SHP77 treated with DMSO at 0.1 percent for 48 hours (cell line): ENCODE measurements at regions not wholly inside any gene's neighbourhood (a gene's known extent, or its start where the extent isn't known, plus 50 kb on each side); places are given as distances from the start of the nearest gene placed in this dataset.

Source experiments
- DNase-seq: peaks from one replicate; lab custom pipeline; 2025; lab: John Stamatoyannopoulos, UW

DNA sequence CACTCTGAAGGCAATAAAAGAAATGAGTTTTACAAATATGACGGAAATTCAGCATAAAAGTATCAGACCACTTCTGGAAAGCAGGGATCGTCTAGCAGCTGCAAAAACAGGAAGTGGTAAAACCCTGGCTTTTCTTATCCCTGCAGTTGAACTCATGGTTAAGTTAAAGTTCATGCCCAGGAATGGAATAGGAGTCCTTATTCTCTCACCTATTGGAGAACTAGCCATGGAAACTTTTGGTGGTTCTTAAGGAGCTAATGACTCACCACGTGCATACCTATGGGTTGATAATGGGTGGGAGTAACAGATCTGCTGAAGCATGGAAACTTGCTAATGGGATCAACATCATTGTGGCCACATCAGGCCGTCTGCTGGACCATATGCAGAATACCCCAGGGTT, 93.5 kb upstream of the RGMB start:
- no peak for DNase-seq

DNA sequence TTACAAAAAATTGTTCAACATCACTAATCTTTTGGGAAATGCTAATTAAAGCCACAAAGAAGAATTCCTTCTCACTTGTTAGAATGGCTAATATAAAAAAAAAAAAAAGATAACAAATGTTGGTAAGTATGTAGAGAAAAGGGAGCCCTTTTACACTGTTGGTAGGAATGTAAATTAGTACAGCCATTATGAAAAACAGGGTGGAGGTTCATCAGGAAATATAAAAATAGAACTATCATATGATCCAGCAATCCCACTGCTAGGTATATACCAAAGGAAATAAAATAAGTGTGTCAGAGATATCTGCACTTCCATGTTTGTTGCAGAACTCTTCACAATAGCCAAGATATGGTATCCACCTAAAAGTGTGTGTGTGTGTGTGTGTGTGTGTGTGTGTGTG, 83.5 kb upstream of the RGMB start:
- DNase-seq = no peak

- no peak for DNase-seq
Observed at GRCh38 chr5:98694902-98695301, 78.6 kb upstream of the RGMB start.

- DNase-seq = no peak
Observed at GRCh38 chr5:98698359-98698758, 75.1 kb upstream of the RGMB start.

GRCh38 chr5:98700730-98701129, 72.7 kb upstream of the RGMB start:
- DNase-seq = no peak

DNA sequence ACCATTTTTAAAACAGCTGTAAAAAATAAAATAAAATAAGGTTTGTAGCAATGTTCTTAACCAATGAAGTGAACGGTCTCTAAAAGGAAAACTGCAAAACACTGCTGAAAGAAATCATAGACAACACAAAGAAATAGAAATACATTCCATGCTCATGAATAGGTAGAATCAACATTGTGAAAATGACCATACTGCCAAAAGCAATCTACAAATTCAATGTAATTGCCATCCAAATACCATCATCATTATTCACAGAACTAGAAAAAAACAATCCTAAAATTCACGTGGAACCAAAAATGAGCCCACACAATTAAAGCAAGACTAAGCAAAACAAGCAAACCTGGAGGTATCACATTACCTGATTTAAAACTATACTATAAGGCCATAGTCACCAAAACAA, 67.6 kb upstream of the RGMB start:
- no peak for DNase-seq

DNA sequence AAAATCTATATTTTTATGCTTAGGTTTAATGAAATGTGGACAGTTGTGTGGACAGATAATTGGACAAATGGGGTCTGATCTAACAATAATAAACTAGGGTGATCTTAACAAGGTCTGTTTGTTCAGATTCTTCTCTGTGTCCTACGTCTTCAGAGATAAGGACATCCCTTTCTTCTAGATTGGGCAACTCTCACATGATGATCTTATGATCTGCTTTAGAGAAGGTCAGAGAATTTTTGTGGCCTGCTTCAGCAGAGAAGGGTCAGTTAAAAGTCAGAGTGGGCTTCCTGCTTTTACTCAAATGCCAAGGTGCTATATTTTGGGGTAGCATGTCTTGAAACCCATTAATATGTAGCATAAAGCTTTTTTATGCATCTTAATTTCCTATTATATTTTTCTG, 63.8 kb upstream of the RGMB start:
- DNase-seq = no peak

GRCh38 chr5:98713027-98713426, 60.4 kb upstream of the RGMB start:
- DNase-seq = no peak

- no peak for DNase-seq
Observed at GRCh38 chr5:98713856-98714255, 59.6 kb upstream of the RGMB start.

DNA sequence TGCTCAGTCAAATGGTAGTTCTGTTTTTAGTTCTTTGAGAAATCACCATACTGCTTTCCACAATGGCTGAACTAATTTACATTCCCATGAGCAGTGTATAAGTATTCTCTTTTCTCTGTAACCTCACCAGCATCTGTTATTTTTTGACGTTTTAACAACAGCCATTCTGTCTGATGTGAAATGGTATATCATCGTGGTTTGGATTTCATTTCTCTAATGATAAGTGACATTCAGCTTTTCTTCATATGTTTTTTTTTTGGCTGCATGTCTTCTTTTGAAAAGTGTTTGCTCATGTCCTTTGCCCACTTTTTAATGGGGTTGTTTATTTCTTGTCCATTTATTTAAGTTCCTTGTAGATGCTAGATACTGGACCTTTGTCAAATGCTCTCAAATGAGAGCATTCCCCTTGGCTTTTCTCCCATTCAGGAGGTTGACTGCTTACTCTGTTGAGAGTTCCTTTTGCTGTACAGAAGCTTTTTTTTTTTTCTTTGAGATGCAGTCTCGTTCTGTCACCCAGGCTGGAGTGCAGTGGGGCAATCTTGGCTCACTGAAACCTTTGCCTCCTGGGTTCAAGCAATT, 58.7 kb upstream of the RGMB start:
- no peak for DNase-seq

DNA sequence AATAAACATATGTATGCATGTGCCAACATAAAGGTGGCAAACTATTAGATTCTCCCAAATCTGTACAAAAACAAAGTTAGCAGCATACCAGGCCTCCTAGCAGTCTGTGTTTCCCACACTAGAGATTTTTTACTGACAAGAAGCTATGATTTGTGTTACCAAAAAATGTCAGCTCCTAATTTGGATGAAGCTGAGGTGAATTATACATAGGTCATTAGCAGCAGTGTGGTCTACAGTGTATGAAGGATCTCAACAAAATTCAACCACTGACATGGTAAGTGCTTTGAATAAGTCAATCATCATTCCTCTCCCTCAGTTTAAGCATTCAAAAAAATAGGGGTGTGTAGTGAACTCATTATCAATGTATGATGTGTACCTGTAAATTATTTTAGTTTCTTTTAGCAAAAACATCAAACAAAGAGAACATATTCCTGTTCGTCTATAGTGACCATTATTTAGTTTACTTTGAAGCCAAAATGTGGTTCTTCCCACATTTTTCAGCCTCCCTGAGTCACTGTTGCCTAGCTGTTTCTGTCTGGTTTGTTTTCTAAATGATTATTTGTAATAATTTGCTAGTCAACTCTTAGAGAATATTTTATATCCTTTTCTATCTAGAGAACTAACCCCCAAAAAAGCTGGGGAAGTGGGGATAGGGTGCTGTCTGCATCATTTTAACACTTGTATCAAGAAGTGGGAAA, 52.1 kb upstream of the RGMB start:
- no peak for DNase-seq

DNA sequence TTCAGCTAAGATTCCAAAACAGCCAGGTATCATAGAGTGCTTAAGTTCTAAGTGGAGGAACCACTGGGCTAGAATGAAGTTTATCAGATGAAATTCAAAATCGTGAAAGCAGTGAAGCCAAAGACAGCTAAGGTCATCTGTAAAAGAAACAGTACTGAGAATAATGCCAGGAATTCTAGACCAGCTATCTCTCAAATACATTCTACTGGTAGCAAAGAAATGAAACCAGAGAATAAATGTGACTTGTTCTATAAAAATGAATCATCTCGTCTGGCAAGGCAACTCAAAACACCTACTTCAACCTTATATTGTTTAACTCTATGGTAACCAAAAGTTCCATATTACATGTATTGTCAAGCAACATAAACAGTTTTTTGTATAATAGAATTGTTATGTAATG, 51.3 kb upstream of the RGMB start:
- no peak for DNase-seq

- DNase-seq = no peak
Observed at GRCh38 chr5:98723061-98723460, 50.4 kb upstream of the RGMB start.
